NCI-H510A treated with DMSO at 0.1 percent for 48 hours (cell line): ENCODE measurements at regions not wholly inside any gene's neighbourhood (a gene's known extent, or its start where the extent isn't known, plus 50 kb on each side); places are given as distances from the start of the nearest gene placed in this dataset.
"Not testable (repeated sequence)": the region's sequence is repeated elsewhere in the genome, so short reads cannot be mapped to it uniquely, and the experiment has no call there.

Experiments used
- DNase-seq: peaks from one replicate; lab custom pipeline; 2025; lab: John Stamatoyannopoulos, UW

GRCh38 chr13:43946281-43946680, 66.6 kb downstream of the LACC1 start:
- no peak for DNase-seq

- no peak for DNase-seq
Observed at GRCh38 chr13:43947897-43948458, 68.3 kb downstream of the LACC1 start.

GRCh38 chr13:43953370-43953769, 73.7 kb downstream of the LACC1 start:
- no peak for DNase-seq

- DNase-seq: not testable (repeated sequence)
Observed at GRCh38 chr13:43956975-43957374, 77.3 kb downstream of the LACC1 start.

- no peak for DNase-seq
Observed at GRCh38 chr13:43959291-43959690, 79.6 kb downstream of the LACC1 start.

- DNase-seq: no peak
Observed at GRCh38 chr13:43961909-43962308, 82.2 kb downstream of the LACC1 start.

- no peak for DNase-seq
Observed at GRCh38 chr13:43963726-43964125, 84.0 kb downstream of the LACC1 start.

GRCh38 chr13:43964698-43965458, 85.2 kb downstream of the LACC1 start:
- DNase-seq: no peak

- DNase-seq: peak; percentile 8
Observed at GRCh38 chr13:43965459-43965845, 85.7 kb downstream of the LACC1 start.

GRCh38 chr13:43968251-43968942, 88.7 kb downstream of the LACC1 start:
- DNase-seq: not testable (repeated sequence)

- DNase-seq: not testable (repeated sequence)
Observed at GRCh38 chr13:43968943-43969690, 89.4 kb downstream of the LACC1 start.

GRCh38 chr13:43969919-43970318, 90.2 kb downstream of the LACC1 start:
- not testable (repeated sequence) for DNase-seq

- not testable (repeated sequence) for DNase-seq
Observed at GRCh38 chr13:43970520-43971242, 91.0 kb downstream of the LACC1 start.

GRCh38 chr13:43971324-43971723, 91.6 kb downstream of the LACC1 start:
- DNase-seq: not testable (repeated sequence)

- DNase-seq: no peak
Observed at GRCh38 chr13:43977911-43978310, 98.2 kb downstream of the LACC1 start.

- no peak for DNase-seq
Observed at GRCh38 chr13:43978688-43979087, 99.0 kb downstream of the LACC1 start.

GRCh38 chr13:43979492-43979891, 99.8 kb downstream of the LACC1 start:
- DNase-seq: no peak

- DNase-seq: no peak
Observed at GRCh38 chr13:43980587-43980986, 100.9 kb downstream of the LACC1 start.

GRCh38 chr13:43981091-43981490, 101.4 kb downstream of the LACC1 start:
- DNase-seq: no peak

GRCh38 chr13:43981512-43982301, 102.0 kb downstream of the LACC1 start:
- DNase-seq: no peak

GRCh38 chr13:43983373-43983772, 103.7 kb downstream of the LACC1 start:
- no peak for DNase-seq
